GM12878 (cell line): ENCODE measurements at regions not wholly inside any gene's neighbourhood (a gene's known extent, or its start where the extent isn't known, plus 50 kb on each side); places are given as distances from the start of the nearest gene placed in this dataset.

Experiments
- ATAC-seq: fragments of 200-7000 bp; cut with Tn5 transposase; 3 replicates; pipeline ENCODE4 v1.9.1; 2020; ENCODE audit warnings: mild to moderate bottlenecking, moderate library complexity
- BruUV-seq: library from RNA; stranded (reverse); fragments of 400-500 nt; replicated peaks from 2 replicates; lab custom pipeline; 2021; lab: Mats Ljungman, UMichigan
- CTCF ChIA-PET: fragments of 300-600 bp; sonication (Branson Sonifier 250); formaldehyde crosslinking; extraction: SDS; loops from one replicate; lab custom pipeline; 2021; ENCODE audit warnings: inconsistent platforms; lab: Yijun Ruan, JAX
- POLR2A ChIA-PET: fragments of 350-600 bp; formaldehyde crosslinking; extraction: SDS; loops from one replicate; lab custom pipeline; 2021; ENCODE audit warnings: inconsistent platforms; lab: Charles Lee
- RAD21 ChIA-PET: fragments of 300-600 bp; sonication (Branson Sonifier 250); formaldehyde crosslinking; loops from one replicate; lab custom pipeline; 2023; ENCODE audit warnings: antibody characterized with exemption; ENCODE audit not compliant: unreplicated experiment; lab: Charles Lee
- SMC1A ChIA-PET: fragments of 300-600 bp; sonication (Branson Sonifier 250); formaldehyde crosslinking; loops from one replicate; lab custom pipeline; 2023; ENCODE audit not compliant: unreplicated experiment, uncharacterized antibody; lab: Charles Lee
- DNase-seq: peaks from one replicate; pipeline ENCODE4 v3.0.0-alpha.2; 2011; ENCODE audit warnings: low read depth, low spot score
- FAIRE-seq: peaks from 3 replicates; lab custom pipeline; 2011; peaks lifted over from hg19 to GRCh38; lab: Jason Lieb, UNC
- H2AFZ ChIP-seq: 2 replicates; pipeline ENCODE4 v1.6.0; 2011; ENCODE audit warnings: low read depth, low read length, control low read depth; ENCODE audit not compliant: control insufficient read depth
- H3K27ac ChIP-seq: 2 replicates; pipeline ENCODE4 v1.5.1; 2011; ENCODE audit warnings: control low read depth; ENCODE audit not compliant: control insufficient read depth, insufficient read depth
- H3K27me3 ChIP-seq, 2 experiments: replicated peaks in 1 of 2; 2 replicates each; pipeline versions ENCODE4 v1.6.0 to v1.6.1; 2011; ENCODE audit warnings: low read length in 1 of 2; ENCODE audit not compliant: control insufficient read depth in 2 of 2, insufficient read depth in 2 of 2
- H3K36me3 ChIP-seq, 2 experiments: 2 replicates each; pipeline ENCODE4 v1.5.1; 2011; ENCODE audit warnings: low read length in 1 of 2; ENCODE audit not compliant: control insufficient read depth in 2 of 2, insufficient read depth in 2 of 2
- H3K4me1 ChIP-seq: 2 replicates; pipeline ENCODE4 v1.6.1; 2011; ENCODE audit warnings: mild to moderate bottlenecking, low read length, moderate library complexity, mixed read lengths; ENCODE audit not compliant: control insufficient read depth, insufficient read depth
- H3K4me2 ChIP-seq: 2 replicates; pipeline ENCODE4 v1.6.0; 2011; ENCODE audit warnings: control low read depth; ENCODE audit not compliant: control insufficient read depth, insufficient read depth
- H3K4me3 ChIP-seq: fragments of 200-600 bp; sonication (generic); 2 replicates; pipeline ENCODE4 v1.5.1; 2016
- H3K79me2 ChIP-seq: 2 replicates; pipeline ENCODE4 v1.6.0; 2011; ENCODE audit warnings: low read length; ENCODE audit not compliant: control insufficient read depth, insufficient read depth
- H3K9ac ChIP-seq: 2 replicates; pipeline ENCODE4 v1.8.0; 2011; ENCODE audit warnings: low read length, control low read depth, mixed read lengths; ENCODE audit not compliant: control insufficient read depth, insufficient read depth
- H3K9me3 ChIP-seq: replicated peaks from 3 replicates; pipeline ENCODE4 v1.5.1; 2011; ENCODE audit warnings: mild to moderate bottlenecking, low read length; ENCODE audit not compliant: control insufficient read depth, insufficient read depth
- H4K20me1 ChIP-seq: 2 replicates; pipeline ENCODE4 v1.6.0; 2011; ENCODE audit not compliant: control insufficient read depth, insufficient read depth
- ATF7 ChIP-seq: fragments of 450-650 bp; IDR thresholded peaks from 2 replicates; pipeline ENCODE4 v1.6.1; 2016; ENCODE audit warnings: low read depth, mild to moderate bottlenecking
- BMI1 ChIP-seq: fragments of 450-650 bp; IDR thresholded peaks from 2 replicates; pipeline ENCODE4 v1.6.1; 2016; ENCODE audit warnings: mild to moderate bottlenecking, moderate library complexity, borderline replicate concordance
- CTCF ChIP-seq, 3 experiments: IDR thresholded peaks in 2 of 3; conservative IDR thresholded peaks in 1 of 3; 2 replicates each; pipeline ENCODE4 v1.5.1; 2011; ENCODE audit warnings: low read depth in 3 of 3, low read length in 3 of 3, mild to moderate bottlenecking in 3 of 3, control low read depth in 2 of 3, moderate library complexity in 2 of 3, inconsistent platforms in 1 of 3, mixed read lengths in 1 of 3; ENCODE audit not compliant: control insufficient read depth in 2 of 3, insufficient read depth in 1 of 3; ENCODE audit errors: extremely low read depth in 1 of 3
- NR2C2 ChIP-seq: IDR thresholded peaks from 2 replicates; pipeline ENCODE4 v1.6.1; 2011; ENCODE audit warnings: borderline replicate concordance, low read depth; ENCODE audit not compliant: control insufficient read depth, insufficient read length
- NR2F1 ChIP-seq: fragments of 450-650 bp; conservative IDR thresholded peaks from 2 replicates; pipeline ENCODE4 v1.6.1; 2017; ENCODE audit warnings: mild to moderate bottlenecking
- PML ChIP-seq: IDR thresholded peaks from 2 replicates; pipeline ENCODE4 v1.6.1; 2012; ENCODE audit warnings: low read length, inconsistent platforms
- RAD21 ChIP-seq: IDR thresholded peaks from 2 replicates; pipeline ENCODE4 v1.6.1; 2011; ENCODE audit warnings: mild to moderate bottlenecking, low read depth, low read length, moderate library complexity; ENCODE audit not compliant: insufficient read depth
- WGBS: methylation state at CpG from one replicate; pipeline ENCODE4 v1.1.6; 2016; ENCODE audit warnings: low lambda C conversion rate; ENCODE audit not compliant: insufficient replicate concordance, insufficient coverage; ENCODE audit errors: missing lambda C conversion rate; 5-methylcytosine and 5-hydroxymethylcytosine counted together
- in situ Hi-C: fragments of 300-500 bp; cut with MboI; formaldehyde crosslinking; loops from 9 replicates; pipeline ENCODE4 v1.14.3; 2018; ENCODE audit warnings: mixed read lengths
- intact Hi-C: fragments of 100-400 bp; cut with micrococcal nuclease; formaldehyde crosslinking; loops from one replicate; pipeline ENCODE4 v1.14.2; 2022; ENCODE audit not compliant: unreplicated experiment

DNA sequence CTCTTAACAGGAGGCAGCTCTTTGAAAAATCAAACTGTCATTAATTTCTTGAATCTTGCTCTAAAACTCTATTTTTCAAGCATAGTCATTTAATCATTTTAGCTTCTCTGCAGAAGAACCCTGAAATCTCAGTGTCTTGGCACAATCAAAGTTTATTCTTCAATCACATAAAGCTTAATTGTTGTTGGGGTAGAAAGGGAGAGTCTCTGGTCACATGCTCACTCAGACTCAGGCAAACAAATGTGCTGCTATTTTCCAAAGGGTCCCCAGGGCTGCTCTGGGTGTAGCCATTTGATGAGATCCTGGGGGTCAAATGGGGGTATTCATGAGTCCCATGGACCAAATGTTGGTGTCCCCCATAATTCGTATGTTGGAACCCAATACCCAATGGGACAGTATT, 114.8 kb downstream of the MSX2 start:
- no peaks in the 10 kb centered on the region for H3K4me1 ChIP-seq
- ChIA-PET RAD21 (no interaction called here), POLR2A (no interaction called here), SMC1A (no interaction called here), CTCF (no interaction called here)
- H3K36me3 ChIP-seq, result no peaks in the 10 kb centered on the region
- no peaks in the 10 kb centered on the region for H3K79me2 ChIP-seq
- DNase-seq (no peak), ATAC-seq (no peak), FAIRE-seq (no peak)
- no peaks in the 10 kb centered on the region; a peak in 1 of 4 replicates for H3K27me3 ChIP-seq
- TF ChIP-seq NR2F1 (no peak), NR2C2 (no peak), RAD21 (no peak), PML (no peak), BMI1 (no peak)
- no TSS peak for BruUV-seq
- in situ Hi-C loops, result no loop called here
- no peaks in the 10 kb centered on the region; the same call in 2 of the 3 replicates for H3K9me3 ChIP-seq
- no peaks in the 10 kb centered on the region for H4K20me1 ChIP-seq
- 0% methylated on average over 1 of the region's 1 CpG for WGBS
- intact Hi-C loops, result no loop called here
- no peak overlapping the region for H3K4me2 ChIP-seq
- H3K4me3 ChIP-seq, result no peak overlapping the region
- H3K27ac ChIP-seq, result no peak overlapping the region
- H3K9ac ChIP-seq, result no peak overlapping the region
- H2AFZ ChIP-seq, result no peak overlapping the region

DNA sequence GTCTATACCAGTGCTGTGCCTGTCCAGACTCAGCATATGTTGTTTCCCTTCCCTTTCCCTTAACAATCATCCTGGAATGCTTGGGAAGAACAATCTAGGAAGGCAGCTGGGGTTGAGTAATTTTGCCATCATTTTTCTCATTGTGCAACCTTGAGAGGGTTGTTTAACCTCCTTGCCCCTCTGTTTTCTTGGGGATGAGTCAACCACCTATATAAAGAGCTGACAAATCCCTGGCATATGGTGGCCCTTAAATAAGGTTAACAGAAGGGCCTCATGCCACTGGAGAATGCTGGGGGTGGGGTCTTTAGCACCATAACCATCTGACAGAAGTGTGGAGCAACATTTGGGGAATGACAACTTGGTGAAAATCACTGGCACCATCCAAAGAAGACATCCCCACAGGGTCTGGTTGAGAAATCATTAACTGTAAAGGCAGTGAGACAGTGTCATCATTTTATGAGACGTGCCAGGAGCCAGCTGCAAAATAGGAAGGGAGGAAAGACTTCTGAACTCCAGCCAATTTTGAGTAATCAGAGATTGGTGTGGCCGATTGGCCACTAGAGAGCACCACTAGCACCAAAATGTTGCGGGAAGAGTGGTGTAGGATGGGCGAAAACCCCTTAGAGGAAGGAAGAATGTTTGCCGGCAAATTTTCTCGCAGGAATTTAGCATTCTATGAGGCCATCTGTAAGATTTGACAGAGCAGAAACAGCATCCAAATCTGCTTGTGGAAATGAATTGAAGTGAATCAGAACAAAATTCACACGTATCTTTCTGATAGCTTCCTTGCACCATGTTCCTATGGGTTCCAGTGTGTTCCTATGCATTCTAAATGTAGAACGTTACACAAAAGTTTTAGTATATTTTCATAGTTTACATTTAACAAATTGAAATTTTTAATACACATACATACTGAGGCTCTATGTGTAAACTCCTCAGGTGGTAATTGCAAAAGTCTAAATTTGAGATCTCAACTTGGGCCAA, 113.8 kb downstream of the MSX2 start:
- Histone ChIP-seq H3K4me2 (no peak overlapping the region), H2AFZ (no peak overlapping the region), H3K27me3 (no peaks in the 10 kb centered on the region; a peak in 1 of 4 replicates), H3K9me3 (no peaks in the 10 kb centered on the region; the same call in 2 of the 3 replicates), H3K9ac (no peak overlapping the region), H4K20me1 (no peaks in the 10 kb centered on the region), H3K4me1 (no peaks in the 10 kb centered on the region), H3K4me3 (no peak overlapping the region), H3K36me3 (no peaks in the 10 kb centered on the region), H3K27ac (no peak overlapping the region)
- RAD21 ChIA-PET, result no interaction called here
- POLR2A ChIA-PET, result no interaction called here
- ATAC-seq (no peak), FAIRE-seq (no peak), DNase-seq (no peak)
- intact Hi-C loops, result no loop called here
- CTCF ChIA-PET, result no interaction called here
- 13% methylated on average over 8 of the region's 8 CpGs for WGBS
- BruUV-seq, result no TSS peak
- TF ChIP-seq CTCF (IDR thresholded peaks at IDR 0.05 in 2 of 3, conservative IDR thresholded peaks at IDR 0.05 in 1 of 3; ENCODE audit: control insufficient read depth in 2 of 3, extremely low read depth in 1 of 3, insufficient read depth in 1 of 3, low read depth in 3 of 3, low read length in 3 of 3), result 0 out of 6 replicates have a peak, but pooled peaks of 1 of the 3 experiments have one; percentile 6
- no peak for TF ChIP-seq ATF7
- TF ChIP-seq, all 136 proteins: peak for 1
- in situ Hi-C loops, result no loop called here
- no peaks in the 10 kb centered on the region for H3K79me2 ChIP-seq
- SMC1A ChIA-PET, result no interaction called here
